ENCODE measurements at regions not wholly inside any gene's neighbourhood (a gene's known extent, or its start where the extent isn't known, plus 50 kb on each side); places are given as distances from the start of the nearest gene placed in this dataset.

DNA sequence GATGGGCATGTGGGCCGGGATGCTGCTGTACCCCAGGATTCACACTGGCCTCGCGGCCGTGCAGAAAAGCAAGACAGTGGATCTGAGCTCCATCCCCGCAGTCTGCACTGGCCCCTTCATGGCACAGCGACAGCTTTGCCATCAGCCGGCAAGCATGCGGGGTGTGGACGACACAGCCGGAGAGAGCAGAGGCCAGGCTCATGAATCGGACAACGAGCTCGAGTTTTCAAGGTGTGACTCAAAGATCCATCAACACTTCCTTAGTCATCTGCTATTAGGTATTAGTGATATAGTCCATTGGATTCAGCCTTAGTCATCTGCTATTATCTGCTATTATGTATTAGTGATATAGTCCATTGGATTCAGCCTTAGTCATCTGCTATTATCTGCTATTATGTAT is 254.7 kb downstream of the KLF6 start:
- TF ChIP-seq, protein P1, sequence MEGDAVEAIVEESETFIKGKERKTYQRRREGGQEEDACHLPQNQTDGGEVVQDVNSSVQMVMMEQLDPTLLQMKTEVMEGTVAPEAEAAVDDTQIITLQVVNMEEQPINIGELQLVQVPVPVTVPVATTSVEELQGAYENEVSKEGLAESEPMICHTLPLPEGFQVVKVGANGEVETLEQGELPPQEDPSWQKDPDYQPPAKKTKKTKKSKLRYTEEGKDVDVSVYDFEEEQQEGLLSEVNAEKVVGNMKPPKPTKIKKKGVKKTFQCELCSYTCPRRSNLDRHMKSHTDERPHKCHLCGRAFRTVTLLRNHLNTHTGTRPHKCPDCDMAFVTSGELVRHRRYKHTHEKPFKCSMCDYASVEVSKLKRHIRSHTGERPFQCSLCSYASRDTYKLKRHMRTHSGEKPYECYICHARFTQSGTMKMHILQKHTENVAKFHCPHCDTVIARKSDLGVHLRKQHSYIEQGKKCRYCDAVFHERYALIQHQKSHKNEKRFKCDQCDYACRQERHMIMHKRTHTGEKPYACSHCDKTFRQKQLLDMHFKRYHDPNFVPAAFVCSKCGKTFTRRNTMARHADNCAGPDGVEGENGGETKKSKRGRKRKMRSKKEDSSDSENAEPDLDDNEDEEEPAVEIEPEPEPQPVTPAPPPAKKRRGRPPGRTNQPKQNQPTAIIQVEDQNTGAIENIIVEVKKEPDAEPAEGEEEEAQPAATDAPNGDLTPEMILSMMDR (IDR thresholded peaks at IDR 0.05): no peak
- TF ChIP-seq EP300 (IDR thresholded peaks at IDR 0.05; ENCODE audit: low read depth) (no peak), POLR2AphosphoS5 (IDR thresholded peaks at IDR 0.05) (no peak), POLR2A (IDR thresholded peaks at IDR 0.05) (no peak)
- DNase-seq: no peak
- Histone ChIP-seq H3K27ac (no peak overlapping the region), H3K27me3 (no peaks in the 10 kb centered on the region), H3K36me3 (no peaks in the 10 kb centered on the region), H3K9me3 (no peaks in the 10 kb centered on the region), H3K4me3 (no peak overlapping the region), H3K4me1 (peaks cover 0 to 20% (median 6%) of the 10 kb centered on the region in 4 donors)
- 97 to 100% methylated on average over 1 to 13 of the region's 13 CpGs for WGBS, 2 donors (ENCODE audit: low coverage in 1 of 2)
- in situ Hi-C loops (cut with MboI; ENCODE audit: low pct_ligation_motif_present in 1 of 4, low pct_unique_long_range_greater_than_20kb in 1 of 4, low sequenced_read_pairs in 3 of 4): no loop called here
- intact Hi-C loops (cut with DNase I; ENCODE audit: low total_unique reads): no loop called here

- 91 to 96% methylated on average over 11 of the region's 11 CpGs for WGBS, 2 donors (ENCODE audit: low coverage in 1 of 2)
- DNase-seq: no peak
- H3K9me3 ChIP-seq: no peaks in the 10 kb centered on the region
- TF ChIP-seq EP300 (IDR thresholded peaks at IDR 0.05; ENCODE audit: low read depth) (no peak), POLR2AphosphoS5 (IDR thresholded peaks at IDR 0.05) (no peak), POLR2A (IDR thresholded peaks at IDR 0.05) (no peak)
- TF ChIP-seq, protein P1 (IDR thresholded peaks at IDR 0.05): no peak
- no peaks in the 10 kb centered on the region for H3K27me3 ChIP-seq
- H3K4me1 ChIP-seq: peaks cover 0 to 22% (median 6%) of the 10 kb centered on the region in 4 donors
- no peak overlapping the region for H3K27ac ChIP-seq
- intact Hi-C loops (cut with DNase I; ENCODE audit: low total_unique reads): no loop called here
- in situ Hi-C loops (cut with MboI; ENCODE audit: low pct_ligation_motif_present in 1 of 4, low pct_unique_long_range_greater_than_20kb in 1 of 4, low sequenced_read_pairs in 3 of 4): no loop called here
- no peak overlapping the region for H3K4me3 ChIP-seq
- no peaks in the 10 kb centered on the region for H3K36me3 ChIP-seq
These were observed 255.3 kb downstream of the KLF6 start for GRCh38 chr10:3529691-3530090.

GRCh38 chr10:3528823-3529403 is 256.1 kb downstream of the KLF6 start:
- no peaks in the 10 kb centered on the region for H3K27me3 ChIP-seq
- H3K4me3 ChIP-seq: no peak overlapping the region
- no peak overlapping the region for H3K27ac ChIP-seq
- TF ChIP-seq POLR2AphosphoS5 (IDR thresholded peaks at IDR 0.05) (no peak), POLR2A (IDR thresholded peaks at IDR 0.05) (no peak), EP300 (IDR thresholded peaks at IDR 0.05; ENCODE audit: low read depth) (no peak)
- TF ChIP-seq, protein P1 (IDR thresholded peaks at IDR 0.05): no peak
- WGBS, 2 donors (ENCODE audit: low coverage in 1 of 2): 38 to 78% methylated on average over 1 to 10 of the region's 10 CpGs
- intact Hi-C loops (cut with DNase I; ENCODE audit: low total_unique reads): no loop called here
- H3K36me3 ChIP-seq: no peaks in the 10 kb centered on the region
- DNase-seq: no peak
- in situ Hi-C loops (cut with MboI; ENCODE audit: low pct_ligation_motif_present in 1 of 4, low pct_unique_long_range_greater_than_20kb in 1 of 4, low sequenced_read_pairs in 3 of 4): no loop called here
- no peaks in the 10 kb centered on the region for H3K9me3 ChIP-seq
- peaks cover 0 to 29% (median 10%) of the 10 kb centered on the region in 4 donors for H3K4me1 ChIP-seq

DNA sequence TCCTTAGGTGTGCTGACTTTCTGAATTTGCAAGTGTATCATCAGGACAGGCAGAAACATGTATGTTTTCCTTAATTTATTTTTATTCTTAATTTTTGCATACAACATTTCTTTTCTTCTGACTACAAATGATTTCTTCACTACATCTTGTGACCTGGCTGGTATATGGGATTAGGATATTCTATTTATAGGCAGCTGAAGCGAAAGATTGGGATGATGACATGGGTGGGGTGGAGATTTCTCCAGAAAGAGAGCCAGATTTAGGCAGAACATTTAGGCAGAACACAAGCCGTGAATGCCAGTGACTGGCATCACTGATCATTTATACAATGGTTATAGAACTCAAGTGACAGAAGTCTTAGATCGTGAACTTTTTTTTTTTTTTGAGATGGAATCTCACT is 256.7 kb downstream of the KLF6 start:
- Histone ChIP-seq H3K4me1 (peaks cover 0 to 29% (median 10%) of the 10 kb centered on the region in 4 donors), H3K27ac (peak overlapping the region in 2 of 4 donors; percentile 60 to 62), H3K36me3 (no peaks in the 10 kb centered on the region), H3K27me3 (no peaks in the 10 kb centered on the region), H3K9me3 (no peaks in the 10 kb centered on the region), H3K4me3 (no peak overlapping the region)
- TF ChIP-seq POLR2A (IDR thresholded peaks at IDR 0.05) (no peak), POLR2AphosphoS5 (IDR thresholded peaks at IDR 0.05) (no peak), EP300 (IDR thresholded peaks at IDR 0.05; ENCODE audit: low read depth) (no peak)
- TF ChIP-seq, protein P1 (IDR thresholded peaks at IDR 0.05): no peak
- in situ Hi-C loops (cut with MboI; ENCODE audit: low pct_ligation_motif_present in 1 of 4, low pct_unique_long_range_greater_than_20kb in 1 of 4, low sequenced_read_pairs in 3 of 4) (no loop called here), intact Hi-C loops (cut with DNase I; ENCODE audit: low total_unique reads) (no loop called here)
- 78 to 82% methylated on average over 2 to 3 of the region's 3 CpGs for WGBS, 2 donors (ENCODE audit: low coverage in 1 of 2)
- no peak for DNase-seq

Measured in transverse colon (tissue), 4 donors.